HG03457 (cell line): ENCODE measurements at regions not wholly inside any gene's neighbourhood (a gene's known extent, or its start where the extent isn't known, plus 50 kb on each side); places are given as distances from the start of the nearest gene placed in this dataset.

ENCODE experiments used
- ATAC-seq: cut with Tn5 transposase; IDR thresholded peaks from one replicate; pipeline ENCODE4 v1.9.1; 2021; ENCODE audit warnings: moderate number of reproducible peaks; ENCODE audit not compliant: unreplicated experiment

GRCh38 chr18:51630706-51631105, 433.2 kb upstream of the MEX3C start:
- ATAC-seq: no peak

GRCh38 chr18:51637881-51638280, 440.4 kb upstream of the MEX3C start:
- ATAC-seq: no peak

GRCh38 chr18:51639541-51639940, 442.1 kb upstream of the MEX3C start:
- ATAC-seq: no peak

GRCh38 chr18:51643483-51643882, 446.0 kb upstream of the MEX3C start:
- ATAC-seq: no peak

- ATAC-seq: no peak
These were observed 448.1 kb upstream of the MEX3C start for GRCh38 chr18:51645607-51646006.

- no peak for ATAC-seq
These were observed 449.9 kb upstream of the MEX3C start for GRCh38 chr18:51647346-51647745.

GRCh38 chr18:51647942-51648341, 450.5 kb upstream of the MEX3C start:
- ATAC-seq: no peak

GRCh38 chr18:51649796-51650195, 452.3 kb upstream of the MEX3C start:
- no peak for ATAC-seq

GRCh38 chr18:51651761-51652160, 454.3 kb upstream of the MEX3C start:
- ATAC-seq: no peak

GRCh38 chr18:51653507-51654213, 456.2 kb upstream of the MEX3C start:
- no peak for ATAC-seq

GRCh38 chr18:51654488-51655326, 457.2 kb upstream of the MEX3C start:
- ATAC-seq: peak; percentile 44

GRCh38 chr18:51655327-51655698, 457.8 kb upstream of the MEX3C start:
- ATAC-seq: peak; percentile 49

- ATAC-seq: no peak
These were observed 458.8 kb upstream of the MEX3C start for GRCh38 chr18:51656249-51656648.

- no peak for ATAC-seq
These were observed 461.0 kb upstream of the MEX3C start for GRCh38 chr18:51658436-51658835.

GRCh38 chr18:51659781-51660180, 462.3 kb upstream of the MEX3C start:
- no peak for ATAC-seq

- no peak for ATAC-seq
These were observed 462.8 kb upstream of the MEX3C start for GRCh38 chr18:51660188-51660715.

GRCh38 chr18:51664236-51664635, 466.8 kb upstream of the MEX3C start:
- no peak for ATAC-seq

GRCh38 chr18:51666763-51667191, 469.3 kb upstream of the MEX3C start:
- ATAC-seq: no peak

- peak; percentile 63 for ATAC-seq
These were observed 470.6 kb upstream of the MEX3C start for GRCh38 chr18:51668101-51668500.

- ATAC-seq: no peak
These were observed 471.1 kb upstream of the MEX3C start for GRCh38 chr18:51668607-51669006.

GRCh38 chr18:51686590-51686989, 489.1 kb upstream of the MEX3C start:
- no peak for ATAC-seq
